GM13977 (cell line): ENCODE measurements at regions not wholly inside any gene's neighbourhood (a gene's known extent, or its start where the extent isn't known, plus 50 kb on each side); places are given as distances from the start of the nearest gene placed in this dataset.

Experiments used
- DNase-seq: peaks from one replicate; pipeline ENCODE4 v3.0.0; 2012; ENCODE audit warnings: low spot score
- in situ Hi-C: fragments of 300-500 bp; cut with MboI; formaldehyde crosslinking; loops from one replicate; pipeline ENCODE4 v1.12.0; 2022; ENCODE audit warnings: low sequenced_read_pairs, low pct_unique_long_range_greater_than_20kb, mixed read lengths, inconsistent platforms; ENCODE audit not compliant: unreplicated experiment
- TF ChIP-seq, protein P1 (sequence below): IDR thresholded peaks from 2 replicates; pipeline ENCODE4 v1.5.1; 2012; ENCODE audit warnings: mild to moderate bottlenecking, control low read depth; ENCODE audit not compliant: insufficient read depth; ENCODE audit errors: extremely low read depth, missing control alignments

DNA sequence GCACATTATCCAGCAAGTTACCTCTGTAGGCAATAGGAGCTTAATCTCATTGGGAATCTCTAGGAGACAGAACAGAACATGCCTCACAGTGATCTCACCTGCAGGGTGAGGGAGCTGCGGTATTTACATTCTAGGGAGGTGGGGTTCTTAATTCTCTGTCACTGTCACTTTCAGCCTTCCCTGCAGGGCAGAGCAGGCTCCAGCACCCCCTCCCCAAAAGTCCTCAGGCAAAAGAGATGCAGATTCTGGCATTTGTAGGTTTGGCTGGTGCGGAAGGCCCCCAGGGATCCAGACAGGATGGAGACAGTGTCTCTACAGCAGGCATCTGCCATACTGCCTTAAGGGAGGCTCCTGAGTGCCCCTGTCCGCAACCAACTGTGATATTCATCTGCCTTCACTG, 166.4 kb upstream of the ATP6AP2 start:
- no peak for DNase-seq
- in situ Hi-C loops = no loop called here
- TF ChIP-seq, protein P1, sequence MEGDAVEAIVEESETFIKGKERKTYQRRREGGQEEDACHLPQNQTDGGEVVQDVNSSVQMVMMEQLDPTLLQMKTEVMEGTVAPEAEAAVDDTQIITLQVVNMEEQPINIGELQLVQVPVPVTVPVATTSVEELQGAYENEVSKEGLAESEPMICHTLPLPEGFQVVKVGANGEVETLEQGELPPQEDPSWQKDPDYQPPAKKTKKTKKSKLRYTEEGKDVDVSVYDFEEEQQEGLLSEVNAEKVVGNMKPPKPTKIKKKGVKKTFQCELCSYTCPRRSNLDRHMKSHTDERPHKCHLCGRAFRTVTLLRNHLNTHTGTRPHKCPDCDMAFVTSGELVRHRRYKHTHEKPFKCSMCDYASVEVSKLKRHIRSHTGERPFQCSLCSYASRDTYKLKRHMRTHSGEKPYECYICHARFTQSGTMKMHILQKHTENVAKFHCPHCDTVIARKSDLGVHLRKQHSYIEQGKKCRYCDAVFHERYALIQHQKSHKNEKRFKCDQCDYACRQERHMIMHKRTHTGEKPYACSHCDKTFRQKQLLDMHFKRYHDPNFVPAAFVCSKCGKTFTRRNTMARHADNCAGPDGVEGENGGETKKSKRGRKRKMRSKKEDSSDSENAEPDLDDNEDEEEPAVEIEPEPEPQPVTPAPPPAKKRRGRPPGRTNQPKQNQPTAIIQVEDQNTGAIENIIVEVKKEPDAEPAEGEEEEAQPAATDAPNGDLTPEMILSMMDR = no peak

DNA sequence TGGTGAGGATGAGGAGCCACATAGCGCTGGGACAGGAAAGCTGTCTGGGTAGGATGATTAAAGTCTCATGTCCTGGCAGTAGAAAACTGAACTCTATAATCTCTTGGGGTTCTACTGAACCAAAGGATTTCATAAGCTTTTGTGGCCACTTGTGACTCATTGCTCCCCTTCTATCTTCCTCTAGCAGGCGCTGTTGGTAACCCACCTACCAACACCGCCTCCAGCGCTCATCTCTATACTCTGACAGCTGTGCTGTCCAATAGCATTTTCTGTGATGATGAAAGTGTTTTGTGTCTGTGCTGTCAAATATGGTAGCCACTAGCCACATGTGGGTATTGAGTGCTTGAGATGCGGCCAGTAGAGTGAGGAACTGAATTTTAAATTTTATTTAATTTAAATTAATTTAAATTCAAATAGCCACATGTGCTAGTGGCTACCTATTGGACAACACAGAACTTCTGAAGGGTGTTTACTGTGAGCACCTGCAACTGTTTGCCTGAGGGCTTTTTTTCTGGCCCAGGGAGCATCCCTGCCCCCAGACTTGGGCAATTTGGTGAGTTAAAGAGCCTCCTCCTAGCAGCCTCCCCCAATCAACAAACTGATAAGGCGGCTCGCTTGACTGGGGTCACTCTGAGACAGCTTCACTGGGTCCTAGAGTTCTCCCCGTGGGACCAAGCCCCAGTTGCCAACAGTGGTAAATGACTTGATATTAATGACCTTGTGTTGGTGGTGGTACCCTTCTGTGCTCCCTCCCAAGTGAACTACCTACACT, 169.2 kb upstream of the ATP6AP2 start:
- no peak for DNase-seq
- in situ Hi-C loops = no loop called here
- TF ChIP-seq, protein P1 = no peak

DNA sequence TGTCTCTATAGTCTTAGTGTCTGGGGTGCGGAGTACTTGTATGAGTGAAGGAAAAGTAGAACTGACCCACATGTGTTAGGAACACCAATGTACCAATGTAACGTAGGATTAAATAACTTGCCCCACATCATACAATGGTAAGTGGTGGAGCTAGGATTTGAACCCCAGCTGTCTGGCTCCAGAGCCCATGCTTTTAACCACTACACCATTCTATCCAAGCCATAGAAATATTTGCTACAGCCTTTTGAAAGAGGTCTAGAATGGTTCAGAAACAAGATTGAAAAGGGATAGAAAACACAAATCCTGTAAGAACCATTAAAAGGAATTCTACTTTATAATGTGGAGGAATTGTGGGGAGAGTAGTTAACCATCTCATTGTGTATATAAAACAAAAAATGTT, 169.9 kb upstream of the ATP6AP2 start:
- in situ Hi-C loops = no loop called here
- DNase-seq = no peak
- TF ChIP-seq, protein P1 = no peak

DNA sequence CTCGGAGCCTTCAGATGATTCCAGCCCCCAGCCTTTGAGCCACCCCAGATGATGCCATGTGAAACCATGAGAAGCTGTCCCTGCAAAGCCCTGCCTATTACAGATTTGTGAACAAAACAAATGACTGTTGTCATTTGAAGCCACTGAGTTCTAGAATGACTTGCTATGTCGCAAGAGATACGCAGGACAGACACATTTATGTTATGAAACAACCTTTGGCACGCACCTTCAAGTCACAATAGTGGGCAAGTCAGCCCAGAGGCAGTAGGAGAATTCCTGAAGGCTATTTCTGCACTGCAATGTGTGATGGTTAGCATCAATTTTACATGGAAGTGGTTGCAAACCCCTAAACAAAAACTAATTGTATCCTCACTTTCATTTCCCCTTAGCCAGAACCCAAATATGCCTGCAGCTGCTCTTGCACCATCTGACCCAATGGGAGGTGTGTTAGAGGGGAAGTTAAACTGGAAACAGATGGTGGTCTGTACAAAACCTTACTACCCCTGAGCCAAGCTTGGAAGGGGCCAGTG, 174.4 kb upstream of the ATP6AP2 start:
- in situ Hi-C loops = no loop called here
- DNase-seq = no peak
- TF ChIP-seq, protein P1 = no peak

DNA sequence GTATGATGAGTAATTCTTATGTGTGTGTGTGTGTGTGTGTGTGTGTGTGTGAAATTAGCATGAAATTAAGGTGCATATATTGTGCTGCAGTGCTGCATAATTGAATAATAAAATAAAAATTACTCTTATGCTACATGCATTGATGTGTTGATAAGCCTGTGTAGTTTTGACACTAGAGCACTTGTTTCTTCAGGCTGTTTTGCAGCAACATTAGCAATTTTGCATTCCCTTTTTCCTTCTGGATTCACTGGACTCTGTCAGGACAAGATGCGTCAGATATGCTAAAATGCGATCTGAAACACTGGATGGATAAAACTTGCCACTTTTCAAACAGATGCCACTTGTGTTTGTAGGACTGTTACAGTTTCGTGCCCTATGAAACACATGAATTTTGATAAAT, 175.4 kb upstream of the ATP6AP2 start:
- TF ChIP-seq, protein P1 = no peak
- in situ Hi-C loops = no loop called here
- DNase-seq = no peak

DNA sequence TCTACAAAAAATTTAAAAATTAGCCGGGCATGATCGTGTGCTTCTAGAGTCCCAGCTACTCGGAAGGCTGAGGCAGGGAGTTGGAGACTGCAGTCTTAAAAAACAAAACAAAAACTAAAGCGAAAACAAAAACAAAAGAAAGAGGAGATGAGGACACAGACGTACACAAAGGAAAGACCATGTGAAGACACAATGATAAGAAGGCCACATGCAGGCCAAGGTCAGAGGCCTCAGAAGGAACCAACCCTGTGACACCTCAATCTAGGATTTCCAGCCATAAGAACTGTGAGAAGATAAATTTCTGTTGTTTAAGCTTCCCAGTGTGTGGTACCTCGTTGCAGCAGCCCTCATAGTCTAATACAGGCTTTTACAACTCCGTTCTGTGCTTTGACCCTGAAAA, 177.0 kb upstream of the ATP6AP2 start:
- DNase-seq = no peak
- in situ Hi-C loops = no loop called here
- TF ChIP-seq, protein P1 = no peak
